Activated CD4-positive, alpha-beta T cell treated with anti-CD3 and anti-CD28 coated beads for 1 hour (primary cell): ENCODE measurements at regions not wholly inside any gene's neighbourhood (a gene's known extent, or its start where the extent isn't known, plus 50 kb on each side); places are given as distances from the start of the nearest gene placed in this dataset.
"Not testable (repeated sequence)": the region's sequence is repeated elsewhere in the genome, so short reads cannot be mapped to it uniquely, and the experiment has no call there.

Experiments used
- DNase-seq: peaks from one replicate; pipeline ENCODE4 v3.0.0-alpha.2; 2020

DNA sequence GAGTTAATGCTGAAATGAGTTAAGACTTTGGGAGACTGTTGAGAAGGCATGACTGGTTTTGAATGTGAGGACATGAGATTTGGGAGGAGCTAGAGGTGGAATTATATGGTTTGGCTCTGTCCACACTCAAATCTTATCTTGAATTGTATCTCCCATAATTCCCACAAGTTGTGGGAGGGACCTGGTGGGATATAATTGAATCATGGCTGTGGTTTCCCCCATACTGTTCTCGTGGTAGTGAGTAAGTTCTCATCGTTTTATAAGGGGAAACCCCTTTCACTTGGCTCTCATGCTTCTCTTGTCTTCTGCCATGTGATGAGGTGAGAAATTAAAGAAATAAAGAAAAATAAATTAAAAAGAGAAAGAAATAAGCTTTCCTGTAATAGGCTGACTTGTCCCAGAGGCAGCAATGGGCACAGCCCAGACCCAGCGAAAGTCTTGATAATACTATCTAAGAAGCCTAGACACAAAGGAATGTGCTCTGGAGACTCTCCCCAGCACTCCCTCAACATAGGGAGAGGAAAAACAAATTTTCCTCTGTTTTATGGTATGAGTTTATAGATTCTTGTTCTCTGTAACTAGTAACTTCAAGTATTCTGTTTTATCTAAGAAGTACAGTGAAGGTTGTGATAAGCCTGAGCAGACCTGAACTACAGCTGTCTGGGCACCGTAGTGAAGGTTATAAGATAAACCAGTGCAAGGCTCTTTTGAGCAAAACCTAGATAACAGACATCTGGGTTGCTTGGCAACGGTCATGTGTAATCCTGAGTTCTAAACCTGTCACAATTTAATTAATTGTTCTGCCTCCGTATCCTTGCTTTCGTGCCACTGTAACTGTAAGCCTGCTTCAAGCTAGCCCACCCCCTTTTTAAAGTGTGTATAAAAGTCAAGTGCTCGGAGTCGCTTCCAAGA, 88.9 kb upstream of the ECI2 start:
- DNase-seq: no peak

DNA sequence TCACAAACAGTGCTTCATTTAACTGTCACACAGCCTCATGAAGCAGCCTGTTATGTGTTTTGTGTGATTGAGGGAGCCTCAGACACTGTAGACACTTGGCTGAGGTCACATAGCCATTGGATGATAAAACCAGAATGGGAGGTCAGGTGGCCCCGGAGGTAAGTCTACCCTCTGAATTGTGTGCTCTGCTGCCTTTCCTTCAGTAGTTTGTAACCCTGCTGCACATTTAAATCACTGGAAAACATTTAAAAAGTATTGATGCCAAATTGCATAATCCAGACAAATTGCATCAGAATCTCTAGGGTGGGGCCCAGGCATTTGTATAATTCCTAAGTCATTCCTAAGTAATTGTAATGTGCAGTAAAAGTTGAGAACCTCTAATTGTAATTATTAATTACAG, 85.2 kb upstream of the ECI2 start:
- DNase-seq: no peak

DNA sequence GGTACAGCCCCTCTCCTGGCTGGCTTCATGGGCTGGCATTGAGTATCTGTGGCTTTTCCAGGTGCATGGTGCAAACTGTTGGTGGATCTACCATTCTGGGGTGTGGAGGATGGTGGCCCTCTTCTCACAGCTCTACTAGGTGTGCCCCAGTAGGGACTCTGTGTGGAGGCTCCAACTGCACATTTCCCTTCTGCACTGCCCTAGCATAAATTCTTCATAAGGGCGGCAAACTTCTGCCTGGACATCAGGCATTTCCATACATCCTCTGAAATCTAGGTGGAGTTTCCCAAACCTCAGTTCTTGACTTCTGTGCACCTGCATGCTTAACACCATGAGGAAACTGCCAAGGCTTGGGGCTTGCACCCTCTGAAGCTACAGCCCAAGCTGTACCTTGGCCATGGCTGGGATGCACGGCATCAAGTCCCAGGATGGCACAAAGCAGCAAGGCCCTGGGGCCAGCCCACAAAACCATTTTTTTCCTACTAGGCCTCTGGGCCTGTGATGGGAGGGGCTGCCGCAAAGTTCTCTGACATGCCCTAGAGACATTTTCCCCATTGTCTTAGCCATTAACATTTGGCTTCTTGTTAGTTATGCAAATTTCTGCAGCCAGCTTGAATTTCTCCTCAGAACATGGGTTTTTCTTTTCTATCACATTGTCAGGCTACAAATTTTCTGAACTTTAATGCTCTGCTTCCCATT, 83.4 kb upstream of the ECI2 start:
- not testable (repeated sequence) for DNase-seq

DNA sequence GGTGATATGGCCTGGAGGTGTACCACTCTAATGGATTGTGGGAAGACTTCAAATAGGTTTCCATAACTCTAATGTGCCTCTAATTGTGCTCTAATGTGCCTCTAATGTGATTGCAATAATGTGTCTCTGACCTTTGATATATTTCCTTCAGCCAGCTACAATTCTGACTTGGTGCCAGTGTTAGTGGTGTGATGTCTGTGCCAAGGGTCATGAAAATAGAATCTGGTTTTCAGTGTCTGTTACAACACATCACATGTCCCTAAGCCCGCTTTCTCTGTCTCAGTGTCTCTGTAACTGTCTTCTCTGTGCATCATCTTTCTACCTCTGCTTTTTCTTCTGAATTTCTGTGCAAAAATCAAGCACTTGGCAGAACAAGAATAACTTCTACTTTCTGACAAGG, 77.2 kb upstream of the ECI2 start:
- DNase-seq: no peak

DNA sequence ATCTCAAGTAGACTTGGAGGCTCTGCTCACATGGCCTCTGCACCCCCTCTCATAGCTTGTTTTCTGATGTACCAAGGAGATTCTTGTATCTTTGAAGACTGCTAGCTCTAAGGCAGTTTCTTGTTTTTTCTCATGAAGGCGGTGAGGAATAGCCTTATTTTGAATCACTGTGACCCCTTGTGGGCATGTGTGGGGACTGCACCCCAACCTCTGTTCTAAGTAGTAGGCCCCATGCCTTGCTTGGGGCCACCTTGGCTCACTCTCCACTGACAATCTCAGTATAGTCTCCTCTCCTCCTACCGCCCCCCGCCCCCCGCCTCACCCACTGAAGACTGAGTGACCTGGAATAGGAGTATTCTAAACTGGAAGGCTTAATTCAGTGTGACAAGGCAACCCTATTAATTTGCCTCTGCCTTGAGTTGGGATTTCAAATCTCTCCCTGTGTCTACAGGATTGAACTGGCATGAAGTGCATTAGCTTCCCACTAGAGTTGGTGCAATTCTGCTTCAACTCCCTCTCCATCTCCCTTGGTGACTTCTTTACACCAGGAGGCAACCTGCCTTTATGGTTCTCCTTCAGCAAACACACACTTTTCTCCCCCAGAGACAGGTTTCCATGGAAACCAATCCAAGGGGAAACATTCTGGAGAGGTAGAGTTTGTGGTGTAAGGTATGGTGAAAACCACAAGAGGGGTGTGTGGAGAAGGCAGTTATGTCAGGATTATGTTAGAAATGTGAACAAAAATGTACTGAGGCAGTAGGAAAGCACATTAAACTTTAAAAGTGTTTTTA, 75.4 kb upstream of the ECI2 start:
- DNase-seq: peak; percentile 30

GRCh38 chr6:4209196-4209595, 73.8 kb upstream of the ECI2 start:
- no peak for DNase-seq

GRCh38 chr6:4208158-4208557, 72.8 kb upstream of the ECI2 start:
- DNase-seq: no peak

GRCh38 chr6:4203642-4204417, 68.5 kb upstream of the ECI2 start:
- not testable (repeated sequence) for DNase-seq

- no peak for DNase-seq
Measured at GRCh38 chr6:4192627-4193026, 57.3 kb upstream of the ECI2 start.

GRCh38 chr6:4192173-4192572, 56.8 kb upstream of the ECI2 start:
- no peak for DNase-seq

DNA sequence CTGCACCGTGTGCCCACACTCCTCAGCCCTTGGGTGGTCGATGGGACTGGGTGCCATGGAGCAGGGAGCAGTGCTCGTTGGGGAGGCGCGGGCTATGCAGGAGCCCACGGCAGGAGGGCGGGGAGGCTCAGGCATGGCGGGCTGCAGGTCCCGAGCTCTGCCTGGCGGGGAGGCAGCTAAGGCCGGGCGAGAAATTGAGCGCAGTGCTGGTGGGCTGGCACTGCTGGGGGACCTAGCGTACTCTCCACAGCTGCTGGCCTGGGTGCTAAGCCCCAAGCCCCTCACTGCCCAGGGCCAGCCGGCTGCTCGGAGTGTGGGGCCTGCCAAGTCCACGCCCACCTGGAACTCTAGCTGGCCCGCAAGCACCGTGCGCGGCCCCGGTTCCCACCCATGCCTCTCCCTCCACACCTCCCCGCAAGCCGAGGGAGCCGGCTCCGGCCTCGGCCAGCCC, 55.9 kb upstream of the ECI2 start:
- DNase-seq: no peak

DNA sequence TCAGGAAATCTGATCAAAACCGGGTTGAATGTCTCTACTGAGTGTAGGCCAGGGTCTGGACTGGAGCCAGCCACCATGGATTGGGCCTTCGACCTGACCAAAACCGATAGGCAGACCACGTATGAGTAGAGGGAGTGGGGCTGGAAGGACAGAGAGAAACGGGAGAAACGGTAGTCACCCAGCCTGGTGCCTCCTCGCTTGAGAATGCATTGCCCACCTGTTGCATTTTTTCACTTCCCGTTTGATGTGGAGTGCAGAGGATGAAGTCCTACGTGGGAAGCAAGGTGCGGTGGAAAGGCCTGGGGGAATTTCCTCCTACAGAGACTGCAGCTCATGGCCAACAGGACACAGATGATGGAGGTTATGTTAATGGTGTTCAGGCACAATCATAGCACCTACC, 53.9 kb upstream of the ECI2 start:
- DNase-seq: no peak

DNA sequence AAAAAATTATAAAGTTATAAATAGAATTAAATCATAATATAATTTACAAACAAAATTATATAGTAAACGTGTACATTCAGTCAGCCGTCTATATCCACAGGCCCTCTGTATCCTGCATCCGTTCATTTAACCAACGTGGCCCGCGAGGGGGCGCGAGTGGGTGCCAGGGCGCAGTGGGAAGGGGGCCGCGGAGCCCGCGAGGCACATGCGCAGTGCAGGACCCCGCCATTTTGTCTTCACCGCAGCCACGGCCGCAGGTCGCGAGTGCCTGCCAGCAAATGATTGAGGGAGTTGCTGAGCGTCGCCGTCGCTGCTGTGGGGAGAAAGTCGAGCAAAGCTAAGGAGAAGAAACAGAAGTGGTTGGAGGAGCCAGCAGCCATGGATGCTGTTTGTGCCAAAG, 53.4 kb upstream of the ECI2 start:
- no peak for DNase-seq

DNA sequence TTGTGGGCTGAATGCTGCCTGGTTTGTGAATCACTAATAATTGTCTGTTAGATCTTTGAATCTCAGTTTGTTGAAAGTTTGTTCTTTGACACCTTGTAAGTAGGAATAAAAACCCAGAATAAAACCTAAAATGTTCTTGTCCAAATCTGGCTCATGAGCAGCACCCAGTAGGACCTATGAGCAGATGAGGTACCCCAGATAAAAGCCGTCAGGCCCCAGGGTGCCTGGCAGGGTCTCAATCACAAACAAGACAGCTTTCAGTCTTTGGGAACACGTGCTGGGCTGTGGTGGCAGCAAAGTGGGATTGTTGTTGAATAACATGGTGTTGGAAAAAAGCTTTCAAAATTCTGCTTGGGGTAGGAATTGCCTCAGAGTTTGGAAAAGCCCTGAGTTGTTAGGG, 52.1 kb upstream of the ECI2 start:
- no peak for DNase-seq

DNA sequence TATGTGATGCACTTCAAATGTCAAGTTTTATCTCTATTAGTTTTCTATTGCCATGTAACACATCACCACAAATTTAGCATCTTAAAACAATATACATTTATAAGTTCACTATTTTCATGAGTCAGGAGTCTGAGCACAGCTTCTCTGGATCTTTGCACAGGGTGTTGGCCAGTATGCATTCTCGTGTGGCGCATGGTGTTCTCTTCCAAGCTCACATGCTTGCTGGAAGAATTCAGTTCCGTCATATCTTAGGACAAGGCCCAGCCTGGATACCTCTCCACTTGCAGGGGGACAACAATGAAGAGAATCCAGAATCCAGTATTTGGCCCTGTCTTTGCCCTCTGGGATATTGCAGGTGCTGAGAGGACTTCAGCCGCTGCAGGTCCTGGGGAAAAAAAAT, 51.0 kb upstream of the ECI2 start:
- DNase-seq: no peak

DNA sequence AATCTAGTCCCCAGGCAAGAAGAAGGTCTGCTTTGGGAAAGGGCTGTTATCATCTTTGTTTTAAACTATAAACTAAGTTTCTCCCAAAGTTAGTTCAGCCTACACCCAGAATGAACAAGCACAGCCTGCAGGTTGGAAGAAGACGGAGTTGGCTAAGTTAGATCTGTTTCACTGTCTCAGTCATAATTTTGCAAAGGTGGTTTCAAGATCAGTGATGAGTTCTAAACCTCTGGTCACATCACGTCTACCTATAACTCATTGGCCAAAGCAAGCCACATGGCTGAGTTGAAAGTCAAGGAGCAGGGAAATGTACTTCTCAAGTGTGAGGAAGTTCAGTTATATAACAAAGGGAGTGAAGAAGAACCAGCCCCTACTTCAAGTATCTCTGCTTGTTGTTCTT, 50.5 kb upstream of the ECI2 start:
- DNase-seq: no peak

- no peak for DNase-seq
Measured at GRCh38 chr6:4185419-4185818, 50.0 kb upstream of the ECI2 start.
